Stimulated activated naive CD8-positive, alpha-beta T cell treated with anti-CD3 and anti-CD28 coated beads, Interleukin-15, Interleukin-2, amounts not matched to agents 100 U/mL and 50 U/mL, for 24 hours (primary cell): ENCODE measurements at regions not wholly inside any gene's neighbourhood (a gene's known extent, or its start where the extent isn't known, plus 50 kb on each side); places are given as distances from the start of the nearest gene placed in this dataset.

Experiments
- ATAC-seq: fragments of 150-1000 bp; cut with Tn5 transposase; one replicate; pipeline ENCODE4 v1.10.0; 2021
- DNase-seq: peaks from one replicate; pipeline ENCODE4 v3.0.0; 2021

DNA sequence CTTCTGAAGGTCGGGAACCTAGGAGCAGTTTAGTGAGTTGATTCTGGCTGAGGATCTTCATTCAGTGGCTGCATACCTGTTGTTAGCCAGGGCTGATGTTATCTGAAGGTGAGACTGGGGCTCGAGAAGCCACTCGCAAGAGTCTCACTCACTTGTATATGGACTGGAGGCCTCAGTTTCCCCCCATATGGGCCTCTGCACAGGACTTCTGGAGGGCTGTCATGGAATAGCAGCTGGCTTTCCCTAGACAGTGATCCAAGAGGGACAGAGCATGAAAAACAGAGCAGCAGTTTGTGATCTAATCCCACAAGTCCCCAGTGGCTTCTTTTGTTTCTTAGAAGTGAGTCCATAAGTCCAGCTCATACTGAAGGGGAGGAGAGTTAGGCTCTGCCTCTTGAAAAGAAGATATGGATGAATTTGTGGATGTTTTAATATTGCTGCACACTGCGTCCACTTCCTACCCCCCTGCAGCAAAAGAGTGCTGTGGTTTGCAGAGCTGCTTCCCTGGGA is 623.4 kb downstream of the CDH26 start:
- no peak for ATAC-seq

DNA sequence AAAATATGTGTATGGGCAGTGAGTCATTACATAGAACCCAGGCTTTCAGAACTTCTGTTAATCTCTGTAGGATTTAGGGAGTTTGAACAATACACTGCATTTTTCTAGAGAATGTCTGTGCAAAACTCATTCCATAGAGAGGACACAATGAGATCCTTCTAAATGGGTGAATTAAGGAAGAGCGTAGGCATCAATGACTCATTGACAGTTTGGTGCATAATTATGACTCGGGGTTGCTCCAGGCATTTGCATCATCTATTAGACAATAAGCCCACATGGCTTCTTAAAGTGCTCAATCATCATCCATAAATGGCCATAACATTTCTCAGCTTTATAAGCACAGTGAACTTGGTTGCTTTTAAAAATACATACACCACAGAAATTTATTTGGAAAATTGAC is 625.5 kb downstream of the CDH26 start:
- ATAC-seq (no peak), DNase-seq (no peak)

More for the DNA sequence above, 623.4 kb downstream of the CDH26 start:
- DNase-seq = no peak

- DNase-seq (no peak), ATAC-seq (no peak)
Measured at GRCh38 chr20:60584221-60584620, 626.0 kb downstream of the CDH26 start.

- DNase-seq (no peak), ATAC-seq (no peak)
Measured at GRCh38 chr20:60585651-60586050, 627.4 kb downstream of the CDH26 start.

DNA sequence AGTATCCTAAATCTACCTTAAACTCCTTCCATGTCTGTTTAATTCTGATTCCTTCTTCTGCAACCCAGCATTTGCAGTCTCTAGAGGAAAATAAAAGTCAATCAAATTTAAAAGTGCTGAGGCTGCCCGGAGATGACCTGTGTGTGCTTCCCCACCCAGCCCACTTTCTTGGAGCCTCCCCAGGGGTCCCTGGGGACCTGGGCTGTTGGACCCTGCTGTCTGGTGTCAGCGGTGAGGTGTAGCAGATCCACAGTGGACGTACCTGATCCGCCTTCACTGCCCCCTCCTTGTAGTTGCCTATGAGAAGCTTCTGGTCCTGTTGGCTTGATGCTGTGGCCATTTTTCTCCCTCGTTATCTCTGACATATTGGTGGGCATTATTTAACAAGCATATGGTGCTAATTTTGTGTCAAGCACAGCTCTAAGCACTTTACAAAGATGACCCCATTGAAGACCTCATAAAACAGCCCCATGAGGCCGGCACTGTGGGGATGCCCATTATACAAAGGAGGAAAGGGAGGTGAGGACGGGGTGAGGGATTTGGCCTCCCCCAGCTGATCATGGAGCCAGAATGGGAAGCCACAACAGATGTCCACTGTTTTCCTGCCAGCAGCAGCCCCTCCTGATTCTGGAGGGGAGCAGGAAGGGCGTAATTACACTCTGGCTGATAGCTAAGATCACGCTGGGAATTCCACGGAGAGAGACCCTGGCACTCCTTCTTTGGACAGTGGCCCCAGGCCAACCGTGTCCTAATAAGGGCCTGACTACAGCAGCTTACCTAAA is 628.2 kb downstream of the CDH26 start:
- no peak for ATAC-seq
- DNase-seq = no peak

- no peak for ATAC-seq
Measured at GRCh38 chr20:60587986-60588385, 629.8 kb downstream of the CDH26 start.

GRCh38 chr20:60589623-60590022 is 631.4 kb downstream of the CDH26 start:
- DNase-seq (no peak), ATAC-seq (no peak)

More at GRCh38 chr20:60587986-60588385, 629.8 kb downstream of the CDH26 start:
- DNase-seq = no peak

DNA sequence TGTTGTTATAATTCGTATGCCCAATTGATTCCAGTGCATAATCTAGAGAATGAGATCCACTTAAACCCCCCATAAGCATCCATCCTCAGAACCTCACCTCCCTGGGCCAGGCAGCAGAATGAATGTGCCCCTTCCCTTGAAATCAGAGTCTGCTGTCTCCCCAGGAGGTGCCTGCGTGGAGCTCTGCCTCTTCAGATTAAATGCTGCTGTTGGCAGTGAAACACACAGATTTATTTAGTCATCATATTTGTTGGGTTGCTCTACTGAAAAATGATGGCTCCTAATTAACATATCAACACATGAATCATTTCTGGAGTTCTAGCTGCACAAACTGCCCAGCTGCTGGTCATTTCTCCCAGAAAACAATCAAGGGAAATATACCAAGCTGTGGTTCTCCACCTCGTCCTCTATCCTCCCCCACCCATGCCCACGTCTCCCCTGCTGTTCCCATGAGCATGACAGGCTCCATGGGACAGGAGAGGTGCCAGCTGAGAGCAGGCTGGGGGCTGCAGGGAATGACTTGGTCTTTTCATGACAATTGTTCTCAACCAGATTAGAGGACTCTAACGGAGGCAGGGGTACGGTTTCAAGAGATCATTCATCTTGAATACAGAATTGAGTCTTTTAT is 633.1 kb downstream of the CDH26 start:
- DNase-seq (no peak), ATAC-seq (no peak)

DNA sequence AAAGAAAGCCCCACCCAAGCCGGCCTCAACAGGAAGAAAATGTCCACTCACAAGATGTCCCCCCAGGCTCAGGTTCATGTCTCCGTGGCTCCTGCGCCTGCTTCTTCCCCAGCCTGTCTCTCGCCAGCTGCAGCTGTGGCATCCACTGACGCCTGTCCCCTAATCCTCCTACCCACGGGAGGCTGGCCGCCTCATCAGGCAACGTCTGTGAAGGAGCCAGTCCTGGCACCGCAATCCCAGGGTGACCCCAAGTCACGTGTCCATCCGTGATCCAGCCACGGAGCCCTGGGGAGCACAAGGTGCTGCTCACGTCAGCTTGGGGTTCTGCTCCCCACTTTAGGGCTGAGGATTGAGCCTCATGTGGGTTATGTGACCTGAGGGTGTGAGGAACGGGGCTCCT is 640.3 kb downstream of the CDH26 start:
- ATAC-seq = no peak

GRCh38 chr20:60599381-60599780 is 641.2 kb downstream of the CDH26 start:
- ATAC-seq = no peak
- DNase-seq = no peak

More for the DNA sequence above, 640.3 kb downstream of the CDH26 start:
- no peak for DNase-seq

GRCh38 chr20:60600036-60600435 is 641.8 kb downstream of the CDH26 start:
- ATAC-seq (no peak), DNase-seq (no peak)

GRCh38 chr20:60624066-60624465 is 628.0 kb upstream of the CDH4 start:
- DNase-seq = no peak
- no peak for ATAC-seq

DNA sequence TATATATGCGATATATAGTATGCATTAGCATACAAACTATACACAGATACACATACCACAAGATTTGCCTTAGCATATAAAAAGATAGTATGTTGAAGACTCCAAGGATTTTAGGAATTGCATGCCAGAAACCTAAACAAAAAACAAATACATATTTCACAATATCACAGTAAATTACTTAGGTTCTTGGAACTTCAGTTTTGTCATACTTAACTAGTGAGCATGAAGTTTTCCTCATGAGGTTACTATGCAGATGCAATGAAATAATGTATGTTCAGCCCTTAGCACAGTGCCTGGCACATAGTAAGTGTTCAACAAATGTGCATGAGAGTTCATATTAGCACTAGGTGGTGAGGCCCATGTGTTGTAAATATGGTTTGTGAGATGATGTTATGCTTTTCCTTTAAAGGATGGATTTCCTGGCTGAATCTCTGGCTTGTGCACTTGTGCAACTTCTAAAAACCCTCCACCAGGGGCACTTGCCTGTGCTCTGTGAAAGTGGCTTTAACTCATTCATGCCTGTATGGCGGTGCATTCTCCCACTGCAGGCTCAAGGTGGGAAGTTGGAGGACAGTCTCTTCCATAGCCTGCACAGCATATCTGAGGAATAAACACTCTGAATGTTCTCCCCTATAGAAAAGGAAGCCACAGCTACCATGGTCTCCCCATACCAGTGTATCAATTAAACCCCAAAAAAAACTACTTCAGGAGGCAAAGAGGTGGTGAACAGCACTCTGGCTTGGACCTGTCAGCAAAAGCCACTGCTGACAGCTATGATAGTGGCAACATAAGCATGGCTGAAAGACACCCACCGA is 624.1 kb upstream of the CDH4 start:
- ATAC-seq = no peak
- no peak for DNase-seq

- ATAC-seq = no peak
- no peak for DNase-seq
Measured at GRCh38 chr20:60628749-60629148, 623.3 kb upstream of the CDH4 start.

DNA sequence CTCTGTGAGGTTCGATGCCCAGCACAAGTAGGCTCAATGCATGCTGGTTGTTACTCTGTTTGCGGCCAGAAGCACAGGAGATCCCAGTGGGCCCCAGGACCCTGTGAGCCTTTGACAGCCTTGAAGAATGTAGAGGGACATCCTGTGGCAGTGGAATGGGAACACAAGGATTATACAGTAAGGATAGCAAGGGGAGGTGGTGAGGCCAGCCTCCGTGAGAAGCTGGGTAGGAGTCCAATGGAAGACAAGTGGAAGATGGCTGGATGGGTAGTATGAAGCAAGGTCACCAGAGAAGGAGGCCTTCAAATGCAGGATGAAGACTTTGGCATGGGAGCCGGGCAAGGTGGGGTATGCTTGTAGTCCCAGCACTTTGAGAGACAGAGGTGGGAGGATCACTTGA is 622.9 kb upstream of the CDH4 start:
- DNase-seq = no peak
- ATAC-seq = no peak

DNA sequence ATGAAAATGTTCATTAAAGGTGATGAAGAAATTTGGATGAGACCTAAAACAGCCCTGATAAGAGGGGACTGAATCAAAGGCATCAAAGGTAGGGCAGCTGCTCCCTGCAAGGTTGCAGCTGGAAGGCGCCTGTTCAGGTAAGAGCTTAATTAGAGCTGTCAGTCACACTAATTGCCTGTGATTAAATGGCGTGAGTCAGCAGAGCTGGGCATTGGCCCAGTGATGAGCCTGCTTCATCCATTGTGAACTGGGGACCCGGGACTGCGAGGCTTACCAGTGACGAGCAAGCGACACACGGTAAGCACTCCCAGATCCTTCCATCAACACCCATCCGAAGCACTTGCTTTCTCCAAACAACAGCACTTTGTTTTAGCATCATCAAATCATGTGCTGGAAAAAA is 621.5 kb upstream of the CDH4 start:
- ATAC-seq (no peak), DNase-seq (no peak)

DNA sequence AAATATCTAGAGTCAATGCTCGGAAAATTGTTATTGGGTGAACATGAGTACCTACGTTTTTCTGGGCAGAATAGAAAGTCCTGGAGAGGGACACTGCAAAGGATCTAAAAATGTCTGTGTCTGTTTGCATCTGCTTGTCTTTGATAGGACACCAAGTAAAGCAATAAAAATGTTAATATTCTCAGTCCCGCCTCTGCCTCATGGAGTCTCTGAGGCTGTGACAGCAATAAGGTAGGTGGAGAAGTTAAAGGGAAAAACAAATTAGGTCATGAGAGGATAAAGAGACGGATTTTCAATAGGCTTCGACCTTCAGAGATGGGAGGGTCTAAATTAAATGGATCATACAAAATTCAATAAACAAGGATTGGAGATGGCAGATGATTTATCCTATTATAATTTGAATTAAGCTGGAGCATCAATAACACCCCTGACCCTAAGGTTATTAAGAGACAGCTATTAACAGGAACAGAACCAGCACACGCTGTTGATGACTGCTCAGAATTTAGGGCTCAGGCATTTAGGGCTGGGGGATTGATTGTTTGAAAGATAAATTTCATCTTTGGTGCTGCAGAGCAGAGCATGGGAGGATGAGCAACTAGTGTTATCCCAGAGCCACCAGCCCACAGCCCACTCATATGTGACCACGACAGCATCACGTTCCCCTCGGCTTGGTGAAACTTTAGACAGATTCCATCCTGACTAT is 620.3 kb upstream of the CDH4 start:
- ATAC-seq = no peak
- no peak for DNase-seq

- ATAC-seq = no peak
- no peak for DNase-seq
Measured at GRCh38 chr20:60632391-60633262, 619.4 kb upstream of the CDH4 start.

DNA sequence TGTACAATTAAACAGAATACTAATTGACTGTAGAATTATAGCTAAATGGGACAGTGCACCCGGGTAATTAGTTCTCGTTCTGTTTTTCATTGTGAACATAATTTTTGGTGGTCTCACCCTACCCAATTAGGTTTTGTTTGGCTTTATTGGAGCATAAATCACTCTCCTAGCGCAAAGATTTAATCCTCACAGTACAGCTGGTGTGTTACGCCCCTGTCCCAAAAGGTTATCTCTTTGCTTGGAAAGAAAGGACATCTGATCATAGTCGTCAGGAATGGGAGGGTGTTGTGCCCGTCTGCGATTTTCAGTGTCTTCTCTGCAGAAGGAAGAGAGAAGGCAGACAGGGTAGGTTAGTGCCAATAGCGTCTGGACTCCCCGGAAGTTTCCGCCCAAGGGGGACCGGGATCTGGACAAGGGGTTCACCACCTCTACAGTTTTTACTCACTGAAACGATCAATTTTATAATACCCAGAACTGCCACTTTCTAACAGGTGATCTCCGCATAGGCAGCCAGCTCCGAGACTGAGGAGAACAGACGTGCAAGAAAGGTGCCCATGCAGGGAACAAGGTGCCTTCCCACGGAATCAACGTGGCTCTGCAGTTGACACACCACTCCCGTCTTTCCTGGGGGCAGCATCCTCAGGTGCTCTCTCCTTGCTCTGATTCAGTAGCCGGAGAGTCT is 617.4 kb upstream of the CDH4 start:
- no peak for DNase-seq
- no peak for ATAC-seq

- ATAC-seq (no peak), DNase-seq (no peak)
Measured at GRCh38 chr20:60636417-60636816, 615.6 kb upstream of the CDH4 start.

GRCh38 chr20:60637801-60638200 is 614.3 kb upstream of the CDH4 start:
- no peak for DNase-seq

More at GRCh38 chr20:60637801-60638200, 614.3 kb upstream of the CDH4 start:
- no peak for ATAC-seq
